Esophagus squamous epithelium (tissue), 4 donors: ENCODE measurements at regions not wholly inside any gene's neighbourhood (a gene's known extent, or its start where the extent isn't known, plus 50 kb on each side); places are given as distances from the start of the nearest gene placed in this dataset.

Source experiments
- CTCF ChIP-seq, 6 experiments: fragments of 450-650 bp in 4 of 6; fragments of 200-600 bp in 2 of 6; sonication (generic) in 2 of 6; IDR thresholded peaks; one replicate each; pipeline ENCODE4 v1.5.1; 2016 to 2019; ENCODE audit warnings: antibody characterized with exemption in 6 of 6, mild to moderate bottlenecking in 4 of 6, moderate library complexity in 4 of 6
- POLR2A ChIP-seq, 4 donors: fragments of 450-650 bp; IDR thresholded peaks; one replicate each; pipeline ENCODE4 v1.6.1; 2017; ENCODE audit warnings: antibody characterized with exemption in 4 of 4, mild to moderate bottlenecking in 4 of 4, moderate library complexity in 3 of 4

- TF ChIP-seq CTCF (IDR thresholded peaks at IDR 0.05) (no peak), POLR2A (IDR thresholded peaks at IDR 0.05) (no peak)
These were observed 105.5 kb downstream of the MACIR start for GRCh38 chr5:103364074-103364473.
